22Rv1 (cell line): ENCODE measurements at regions not wholly inside any gene's neighbourhood (a gene's known extent, or its start where the extent isn't known, plus 50 kb on each side); places are given as distances from the start of the nearest gene placed in this dataset.
"Not testable (repeated sequence)": the region's sequence is repeated elsewhere in the genome, so short reads cannot be mapped to it uniquely, and the experiment has no call there.

Experiments
- H3K27ac ChIP-seq: fragments of 450-650 bp; 2 replicates; pipeline ENCODE4 v1.5.1; 2017
- ZFX ChIP-seq: fragments of 450-650 bp; IDR thresholded peaks from 2 replicates; pipeline ENCODE4 v1.6.1; 2017; ENCODE audit warnings: antibody characterized with exemption, borderline replicate concordance
- TF ChIP-seq, protein P1 (sequence below): fragments of 450-650 bp; IDR thresholded peaks from 2 replicates; pipeline ENCODE4 v1.5.1; 2017; ENCODE audit warnings: mild to moderate bottlenecking

- H3K27ac ChIP-seq: no peak overlapping the region
- TF ChIP-seq ZFX: no peak
- TF ChIP-seq, protein P1, sequence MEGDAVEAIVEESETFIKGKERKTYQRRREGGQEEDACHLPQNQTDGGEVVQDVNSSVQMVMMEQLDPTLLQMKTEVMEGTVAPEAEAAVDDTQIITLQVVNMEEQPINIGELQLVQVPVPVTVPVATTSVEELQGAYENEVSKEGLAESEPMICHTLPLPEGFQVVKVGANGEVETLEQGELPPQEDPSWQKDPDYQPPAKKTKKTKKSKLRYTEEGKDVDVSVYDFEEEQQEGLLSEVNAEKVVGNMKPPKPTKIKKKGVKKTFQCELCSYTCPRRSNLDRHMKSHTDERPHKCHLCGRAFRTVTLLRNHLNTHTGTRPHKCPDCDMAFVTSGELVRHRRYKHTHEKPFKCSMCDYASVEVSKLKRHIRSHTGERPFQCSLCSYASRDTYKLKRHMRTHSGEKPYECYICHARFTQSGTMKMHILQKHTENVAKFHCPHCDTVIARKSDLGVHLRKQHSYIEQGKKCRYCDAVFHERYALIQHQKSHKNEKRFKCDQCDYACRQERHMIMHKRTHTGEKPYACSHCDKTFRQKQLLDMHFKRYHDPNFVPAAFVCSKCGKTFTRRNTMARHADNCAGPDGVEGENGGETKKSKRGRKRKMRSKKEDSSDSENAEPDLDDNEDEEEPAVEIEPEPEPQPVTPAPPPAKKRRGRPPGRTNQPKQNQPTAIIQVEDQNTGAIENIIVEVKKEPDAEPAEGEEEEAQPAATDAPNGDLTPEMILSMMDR: no peak
These were observed 166.2 kb upstream of the FGF13 start for GRCh38 chrX:138877746-138878145.

GRCh38 chrX:138875472-138875871 is 164.0 kb upstream of the FGF13 start:
- TF ChIP-seq ZFX: no peak
- TF ChIP-seq, protein P1: no peak

DNA sequence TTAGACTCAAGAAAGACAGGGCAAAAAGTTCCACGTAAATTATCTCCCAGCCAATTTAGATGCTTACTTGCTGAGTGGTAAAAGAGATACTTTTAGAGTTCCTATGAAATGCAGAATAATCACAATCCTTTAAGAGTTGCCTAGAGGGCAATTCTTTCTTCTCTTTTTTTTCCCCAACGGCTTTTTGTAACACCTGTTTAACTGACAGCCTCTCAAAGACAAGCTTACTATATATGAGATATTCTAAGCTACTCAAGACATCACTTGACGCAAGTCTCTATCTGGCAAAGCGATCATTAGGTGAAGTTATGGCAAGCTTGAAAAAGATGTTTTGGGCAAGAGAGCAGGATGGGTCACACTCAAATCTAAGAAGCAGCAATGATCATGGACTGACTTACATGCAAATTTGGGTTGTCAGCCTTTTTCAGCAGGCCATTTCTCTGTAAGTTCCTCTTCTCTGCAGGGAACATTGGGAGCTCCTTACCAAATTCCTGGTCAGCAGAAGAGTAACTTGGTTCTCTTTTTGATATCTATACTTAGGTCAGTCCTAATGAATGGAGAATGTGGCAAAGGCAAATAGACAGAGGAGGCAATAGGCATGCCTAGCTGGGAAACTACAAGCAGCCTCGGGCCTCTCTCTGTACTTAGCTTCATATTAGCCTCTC is 162.9 kb upstream of the FGF13 start:
- TF ChIP-seq ZFX: no peak
- TF ChIP-seq, protein P1: no peak
- no peak overlapping the region for H3K27ac ChIP-seq

More at GRCh38 chrX:138875472-138875871, 164.0 kb upstream of the FGF13 start:
- H3K27ac ChIP-seq: no peak overlapping the region

DNA sequence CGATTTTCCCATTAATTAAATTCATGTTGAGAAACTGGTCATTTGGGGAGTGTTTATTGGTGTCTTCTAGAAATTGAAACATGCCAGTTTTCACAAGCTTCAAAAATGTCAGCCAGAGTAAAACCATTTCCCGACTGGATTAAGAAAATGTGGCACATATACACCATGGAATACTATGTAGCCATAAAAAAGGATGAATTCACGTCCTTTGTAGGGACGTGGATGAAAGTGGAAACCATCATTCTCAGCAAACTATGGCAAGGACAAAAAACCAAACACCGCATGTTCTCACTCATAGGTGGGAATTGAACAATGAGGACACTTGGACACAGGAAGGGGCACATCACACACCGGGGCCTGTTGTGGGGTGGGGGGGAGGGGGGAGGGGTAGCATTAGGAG is 162.1 kb upstream of the FGF13 start:
- not testable (repeated sequence) for H3K27ac ChIP-seq

- TF ChIP-seq, protein P1: no peak
- TF ChIP-seq ZFX: no peak
These were observed 161.0 kb upstream of the FGF13 start for GRCh38 chrX:138872537-138872936.

GRCh38 chrX:138871739-138872138 is 160.2 kb upstream of the FGF13 start:
- no peak for TF ChIP-seq ZFX
- TF ChIP-seq, protein P1: no peak
- H3K27ac ChIP-seq: no peak overlapping the region

More at GRCh38 chrX:138872537-138872936, 161.0 kb upstream of the FGF13 start:
- no peak overlapping the region for H3K27ac ChIP-seq

- H3K27ac ChIP-seq: no peak overlapping the region
- TF ChIP-seq, protein P1: no peak
- no peak for TF ChIP-seq ZFX
These were observed 155.1 kb upstream of the FGF13 start for GRCh38 chrX:138866643-138867042.

GRCh38 chrX:138865093-138865649 is 153.7 kb upstream of the FGF13 start:
- no peak for TF ChIP-seq ZFX
- TF ChIP-seq, protein P1: no peak

More at GRCh38 chrX:138865093-138865649, 153.7 kb upstream of the FGF13 start:
- H3K27ac ChIP-seq: no peak overlapping the region
